ENCODE measurements at regions not wholly inside any gene's neighbourhood (a gene's known extent, or its start where the extent isn't known, plus 50 kb on each side); places are given as distances from the start of the nearest gene placed in this dataset.

DNA sequence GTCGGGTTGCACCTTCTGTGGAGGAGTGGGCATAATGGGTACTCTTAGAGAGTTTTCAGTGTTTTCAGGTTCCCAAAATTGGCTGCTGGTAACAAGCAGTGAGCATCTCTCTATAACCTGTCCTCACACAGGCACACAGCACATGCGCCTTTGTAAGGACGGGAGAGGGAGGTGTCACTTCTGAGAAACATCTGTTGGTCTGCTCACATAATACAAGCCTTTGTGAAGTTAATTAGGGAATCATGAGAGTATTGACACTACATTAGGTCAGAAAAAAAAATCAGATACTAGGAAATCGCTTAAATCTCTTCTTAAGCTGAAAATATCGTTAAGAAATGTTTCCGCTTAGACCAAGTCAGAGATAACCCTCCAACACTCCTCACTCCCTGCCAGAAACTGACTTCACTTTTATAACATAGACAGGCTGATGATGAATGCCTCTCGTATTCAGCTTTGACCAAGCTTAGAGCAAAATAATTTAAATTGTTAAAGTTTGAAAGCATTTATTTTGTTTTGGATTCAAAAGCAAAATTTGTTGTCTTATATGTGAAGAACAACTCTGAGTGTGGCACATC, 769.7 kb downstream of the TNS3 start:
- POLR2A ChIA-PET, result interaction anchor here (0.7 kb wide), 1 partner anchor 121 kb away, joined by 3 read pairs; no protein-coding TSS in a partner anchor
- TF ChIP-seq, protein P1, sequence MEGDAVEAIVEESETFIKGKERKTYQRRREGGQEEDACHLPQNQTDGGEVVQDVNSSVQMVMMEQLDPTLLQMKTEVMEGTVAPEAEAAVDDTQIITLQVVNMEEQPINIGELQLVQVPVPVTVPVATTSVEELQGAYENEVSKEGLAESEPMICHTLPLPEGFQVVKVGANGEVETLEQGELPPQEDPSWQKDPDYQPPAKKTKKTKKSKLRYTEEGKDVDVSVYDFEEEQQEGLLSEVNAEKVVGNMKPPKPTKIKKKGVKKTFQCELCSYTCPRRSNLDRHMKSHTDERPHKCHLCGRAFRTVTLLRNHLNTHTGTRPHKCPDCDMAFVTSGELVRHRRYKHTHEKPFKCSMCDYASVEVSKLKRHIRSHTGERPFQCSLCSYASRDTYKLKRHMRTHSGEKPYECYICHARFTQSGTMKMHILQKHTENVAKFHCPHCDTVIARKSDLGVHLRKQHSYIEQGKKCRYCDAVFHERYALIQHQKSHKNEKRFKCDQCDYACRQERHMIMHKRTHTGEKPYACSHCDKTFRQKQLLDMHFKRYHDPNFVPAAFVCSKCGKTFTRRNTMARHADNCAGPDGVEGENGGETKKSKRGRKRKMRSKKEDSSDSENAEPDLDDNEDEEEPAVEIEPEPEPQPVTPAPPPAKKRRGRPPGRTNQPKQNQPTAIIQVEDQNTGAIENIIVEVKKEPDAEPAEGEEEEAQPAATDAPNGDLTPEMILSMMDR (IDR thresholded peaks at IDR 0.05; ENCODE audit: insufficient read depth, low read length, missing control alignments), result no peak
- CTCF ChIA-PET, result interaction anchor here (0.8 to 1.1 kb wide), 3 partner anchors 14 to 367 kb away, joined by 3 to 4 read pairs (median 4); no protein-coding TSS in a partner anchor
- DNase-seq (ENCODE audit: low read depth, low spot score), result no peak
- H3K4me3 ChIP-seq (ENCODE audit: low read depth, low read length), result no peak overlapping the region

GRCh38 chr7:46811529-46811928, 770.4 kb downstream of the TNS3 start:
- peak; percentile 96 for DNase-seq (ENCODE audit: low read depth, low spot score)
- TF ChIP-seq, protein P1 (IDR thresholded peaks at IDR 0.05; ENCODE audit: insufficient read depth, low read length, missing control alignments), result no peak
- H3K4me3 ChIP-seq (ENCODE audit: low read depth, low read length), result no peak overlapping the region
- ChIA-PET POLR2A (interaction anchor here (0.7 kb wide), 1 partner anchor 121 kb away, joined by 3 read pairs; no protein-coding TSS in a partner anchor), CTCF (interaction anchor here (0.8 to 0.9 kb wide), 2 partner anchors 15 to 277 kb away, joined by 3 to 4 read pairs; no protein-coding TSS in a partner anchor)

DNA sequence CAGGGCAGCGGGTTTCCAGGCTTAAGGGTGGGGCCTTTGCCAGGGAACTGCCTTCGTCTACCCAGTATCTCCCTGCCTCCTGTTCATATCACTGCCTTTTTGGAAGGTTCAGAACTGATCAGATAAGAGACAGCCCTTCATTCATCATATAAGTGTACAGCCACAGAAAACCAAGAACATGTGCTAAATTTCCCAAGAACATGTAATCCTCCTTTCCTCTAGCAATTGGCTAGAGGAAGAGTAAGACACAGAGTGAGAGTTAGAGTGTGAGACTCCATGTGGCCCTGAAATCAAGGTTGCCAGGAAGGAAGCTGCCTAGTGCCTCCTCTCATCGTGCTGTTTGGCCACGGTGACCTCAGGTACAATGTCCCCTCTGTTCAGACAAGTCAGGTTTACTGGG, 770.9 kb downstream of the TNS3 start:
- no peak for DNase-seq (ENCODE audit: low read depth, low spot score)
- CTCF ChIA-PET, result interaction anchor here (0.9 kb wide), 1 partner anchor 16 kb away, joined by 3 read pairs; no protein-coding TSS in a partner anchor
- TF ChIP-seq, protein P1 (IDR thresholded peaks at IDR 0.05; ENCODE audit: insufficient read depth, low read length, missing control alignments), result no peak

GRCh38 chr7:46809886-46810285, 772.0 kb downstream of the TNS3 start:
- POLR2A ChIA-PET, result interaction anchor here (0.6 kb wide), 1 partner anchor 915 kb away, joined by 3 read pairs; no protein-coding TSS in a partner anchor
- TF ChIP-seq, protein P1 (IDR thresholded peaks at IDR 0.05; ENCODE audit: insufficient read depth, low read length, missing control alignments), result no peak

More for the DNA sequence above, 770.9 kb downstream of the TNS3 start:
- POLR2A ChIA-PET, result no interaction called here
- no peak overlapping the region for H3K4me3 ChIP-seq (ENCODE audit: low read depth, low read length)

GRCh38 chr7:46806856-46807255, 775.1 kb downstream of the TNS3 start:
- no peak for DNase-seq (ENCODE audit: low read depth, low spot score)
- POLR2A ChIA-PET, result no interaction called here
- CTCF ChIA-PET, result interaction anchor here (1.3 to 1.4 kb wide), 2 partner anchors 23 to 883 kb away, joined by 3 to 4 read pairs; no protein-coding TSS in a partner anchor
- TF ChIP-seq, protein P1 (IDR thresholded peaks at IDR 0.05; ENCODE audit: insufficient read depth, low read length, missing control alignments), result no peak
- no peak overlapping the region for H3K4me3 ChIP-seq (ENCODE audit: low read depth, low read length)

More at GRCh38 chr7:46809886-46810285, 772.0 kb downstream of the TNS3 start:
- no peak for DNase-seq (ENCODE audit: low read depth, low spot score)
- H3K4me3 ChIP-seq (ENCODE audit: low read depth, low read length), result no peak overlapping the region
- CTCF ChIA-PET, result no interaction called here

GRCh38 chr7:46802479-46802878, 779.4 kb downstream of the TNS3 start:
- no peak for DNase-seq (ENCODE audit: low read depth, low spot score)
- no peak overlapping the region for H3K4me3 ChIP-seq (ENCODE audit: low read depth, low read length)
- POLR2A ChIA-PET, result no interaction called here
- TF ChIP-seq, protein P1 (IDR thresholded peaks at IDR 0.05; ENCODE audit: insufficient read depth, low read length, missing control alignments), result no peak
- CTCF ChIA-PET, result no interaction called here

Measured in AG04449 (cell line).